Heart right ventricle (tissue), 16 donors: ENCODE measurements at regions not wholly inside any gene's neighbourhood (a gene's known extent, or its start where the extent isn't known, plus 50 kb on each side); places are given as distances from the start of the nearest gene placed in this dataset.

ENCODE experiments used
- ATAC-seq, 8 donors: fragments of 200-7000 bp; cut with Tn5 transposase; one replicate each; pipeline ENCODE4 v1.9.1; 2020; ENCODE audit warnings: mild to moderate bottlenecking in 8 of 8, moderate library complexity in 8 of 8, moderate number of reproducible peaks in 1 of 8
- DNase-seq, 2 donors: peaks; one replicate each; pipeline ENCODE4 v3.0.0-alpha.2; 2020
- H3K27ac ChIP-seq, 10 donors: fragments of 200-600 bp; sonication (generic) in 2 of 10; one replicate each; pipeline versions ENCODE4 v1.5.0 to v1.8.0; 2020 to 2022; ENCODE audit warnings: mild to moderate bottlenecking in 3 of 10
- H3K27me3 ChIP-seq, 7 donors: fragments of 200-600 bp; one replicate each; pipeline ENCODE4 v1.8.0; 2021 to 2022; ENCODE audit warnings: mild to moderate bottlenecking in 2 of 7
- H3K36me3 ChIP-seq, 9 donors: fragments of 200-600 bp; sonication (generic) in 1 of 9; one replicate each; pipeline versions ENCODE4 v1.5.0 to v1.8.0; 2020 to 2022; ENCODE audit warnings: mild to moderate bottlenecking in 2 of 9
- H3K4me1 ChIP-seq, 9 donors: fragments of 200-600 bp; sonication (generic) in 1 of 9; one replicate each; pipeline versions ENCODE4 v1.5.0 to v1.8.0; 2020 to 2022; ENCODE audit warnings: mild to moderate bottlenecking in 4 of 9
- H3K4me3 ChIP-seq, 10 donors: fragments of 200-600 bp; sonication (generic) in 2 of 10; one replicate each; pipeline versions ENCODE4 v1.5.0 to v1.8.0; 2020 to 2022; ENCODE audit warnings: mild to moderate bottlenecking in 7 of 10, moderate library complexity in 2 of 10
- H3K9me3 ChIP-seq, 11 donors: fragments of 200-600 bp in 10 of 11; sonication (generic) in 2 of 11; one replicate each; pipeline versions ENCODE4 v1.5.0 to v1.8.0; 2013 to 2022; ENCODE audit warnings: mild to moderate bottlenecking in 2 of 11, control low read depth in 1 of 11, moderate library complexity in 1 of 11
- CTCF ChIP-seq, 9 donors: fragments of 200-600 bp; sonication (generic) in 2 of 9; IDR thresholded peaks; one replicate each; pipeline versions ENCODE4 v1.5.0 to v1.8.0; 2021 to 2022; ENCODE audit warnings: antibody characterized with exemption in 9 of 9, mild to moderate bottlenecking in 5 of 9, moderate library complexity in 1 of 9
- WGBS, 2 donors: extraction: QIAGEN DNeasy Blood & Tissue Kit; methylation state at CpG; one replicate each; pipeline ENCODE4 v1.1.7; 2013; ENCODE audit warnings: inconsistent platforms in 1 of 2; 5-methylcytosine and 5-hydroxymethylcytosine counted together
- intact Hi-C, 10 donors: fragments of 100-400 bp; cut with DNase I; formaldehyde crosslinking; loops; one replicate each; pipeline versions ENCODE4 v1.11.1 to v1.14.2; 2022
- donor health status: Arrhythmogenic right ventricular cardiomyopathy.
- donor health status: ischemic (EF 13 %, LVEDD 7.1; RV severe dilation, severe dysfunction).
- donor health status: healthy with polysubstance abuse.
- donor health status: DM: no; HTN: yes; CAD: no.
- donor health status: DM: no; HTN: no; CAD: no.
- donor health status: ischemic (EF 25% LVEDD 6.9; RV normal size, moderate dysfunction).
- donor health status: ischemic (EF 25% LVEDD 5.7; RV mildly dilated, moderate dysfunction).
- donor health status: healthy.
- donor health status: DM: yes; HTN: yes; CAD: no.
- donor health status: Ischemic cardiomyopathy.
- donor health status: ischemic (EF 35%, LVEDD 5.7; RV mildly dilated, moderate dysfunction).
- donor health status: nonischemic (EF 11% LVEDD 7.7; RV severe dilation, severe dysfunction).
- donor health status: DM: yes; HTN: yes; CAD: no.
- donor health status: PGD.
- donor health status: ischemic (EF 29% LVEDD 5.4; RV normal size, mild dysfunction).
- donor health status: nonischemic (EF 23%, LVEDD 6.1; RV moderate dilation, normal function).

- no peak for TF ChIP-seq CTCF (IDR thresholded peaks at IDR 0.05)
- H3K27me3 ChIP-seq: peaks cover 0 to 43% (median 16%) of the 10 kb centered on the region in 7 donors
- H3K27ac ChIP-seq: no peak overlapping the region
- H3K9me3 ChIP-seq: no peaks in the 10 kb centered on the region
- no peaks in the 10 kb centered on the region for H3K36me3 ChIP-seq
- 39% methylated on average over 5 of the region's 5 CpGs for WGBS, 2 donors
- ATAC-seq (no peak), DNase-seq (no peak)
- intact Hi-C loops: no loop called here
- no peak overlapping the region for H3K4me3 ChIP-seq
- no peaks in the 10 kb centered on the region for H3K4me1 ChIP-seq
These were observed 267.2 kb upstream of the MSX2 start for GRCh38 chr5:174457141-174457678.

GRCh38 chr5:174459071-174459702 is 265.2 kb upstream of the MSX2 start:
- intact Hi-C loops: no loop called here
- H3K27ac ChIP-seq: no peak overlapping the region
- H3K9me3 ChIP-seq: no peaks in the 10 kb centered on the region
- no peak overlapping the region for H3K4me3 ChIP-seq
- TF ChIP-seq CTCF (IDR thresholded peaks at IDR 0.05): no peak
- whole genome bisulfite sequencing, 2 donors: 47 to 56% methylated on average over 12 of the region's 12 CpGs
- H3K36me3 ChIP-seq: no peaks in the 10 kb centered on the region
- DNase-seq (no peak), ATAC-seq (no peak)
- peaks cover 0 to 27% (median 8%) of the 10 kb centered on the region in 7 donors for H3K27me3 ChIP-seq
- no peaks in the 10 kb centered on the region for H3K4me1 ChIP-seq

GRCh38 chr5:174459832-174460448 is 264.4 kb upstream of the MSX2 start:
- no peaks in the 10 kb centered on the region for H3K9me3 ChIP-seq
- H3K4me1 ChIP-seq: no peaks in the 10 kb centered on the region
- no peak overlapping the region for H3K4me3 ChIP-seq
- no peak for DNase-seq
- WGBS, 2 donors: 64 to 67% methylated on average over 9 of the region's 9 CpGs
- intact Hi-C loops: no loop called here
- ATAC-seq: no peak
- H3K27me3 ChIP-seq: peaks cover 0 to 27% (median 5%) of the 10 kb centered on the region in 7 donors
- no peaks in the 10 kb centered on the region for H3K36me3 ChIP-seq
- no peak overlapping the region for H3K27ac ChIP-seq
- no peak for TF ChIP-seq CTCF (IDR thresholded peaks at IDR 0.05)

GRCh38 chr5:174462129-174462528 is 262.3 kb upstream of the MSX2 start:
- DNase-seq (no peak), ATAC-seq (no peak)
- Histone ChIP-seq H3K27me3 (peaks cover 0 to 19% (median 3%) of the 10 kb centered on the region in 7 donors), H3K9me3 (no peaks in the 10 kb centered on the region), H3K36me3 (no peaks in the 10 kb centered on the region), H3K4me1 (no peaks in the 10 kb centered on the region), H3K27ac (no peak overlapping the region), H3K4me3 (no peak overlapping the region)
- intact Hi-C loops: no loop called here
- WGBS, 2 donors: 62 to 63% methylated on average over 4 of the region's 4 CpGs
- TF ChIP-seq CTCF (IDR thresholded peaks at IDR 0.05): no peak
